MV-4-11 (cell line): ENCODE measurements at regions not wholly inside any gene's neighbourhood (a gene's known extent, or its start where the extent isn't known, plus 50 kb on each side); places are given as distances from the start of the nearest gene placed in this dataset.
"Not testable (repeated sequence)": the region's sequence is repeated elsewhere in the genome, so short reads cannot be mapped to it uniquely, and the experiment has no call there.

Experiments
- DNase-seq: peaks from one replicate; lab custom pipeline; 2025; lab: John Stamatoyannopoulos, UW

DNA sequence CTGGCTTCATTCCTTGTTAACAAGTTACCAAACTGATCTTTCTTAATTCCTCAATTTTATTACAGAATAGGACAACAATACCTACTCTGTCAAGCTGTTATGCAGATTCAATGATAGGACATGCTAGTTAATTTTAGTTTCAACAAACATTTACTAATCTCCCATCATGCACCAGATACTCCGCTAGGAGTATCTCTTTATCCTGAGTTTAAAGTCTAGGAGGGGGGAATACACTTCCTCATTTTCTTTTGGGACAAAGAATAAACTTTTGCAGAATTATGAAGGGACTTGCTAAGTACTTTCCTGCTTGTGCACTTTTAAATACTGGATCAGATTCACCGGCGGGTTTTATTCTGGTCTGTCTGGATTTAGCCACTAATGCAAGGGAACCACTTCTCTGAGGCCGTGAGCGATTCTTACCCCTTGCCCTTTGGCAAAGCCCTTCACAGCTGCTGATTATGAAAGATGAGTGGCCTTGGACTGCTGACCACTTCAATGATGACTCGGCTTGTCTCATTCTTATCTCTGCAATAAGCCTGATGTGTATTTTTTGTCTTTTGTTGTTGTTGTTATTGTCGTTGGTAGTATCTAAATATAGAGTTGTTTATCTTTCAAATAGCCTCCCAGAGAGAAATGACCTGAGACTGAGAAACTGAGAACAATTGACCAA is 73.9 kb downstream of the RMI1 start:
- no peak for DNase-seq

DNA sequence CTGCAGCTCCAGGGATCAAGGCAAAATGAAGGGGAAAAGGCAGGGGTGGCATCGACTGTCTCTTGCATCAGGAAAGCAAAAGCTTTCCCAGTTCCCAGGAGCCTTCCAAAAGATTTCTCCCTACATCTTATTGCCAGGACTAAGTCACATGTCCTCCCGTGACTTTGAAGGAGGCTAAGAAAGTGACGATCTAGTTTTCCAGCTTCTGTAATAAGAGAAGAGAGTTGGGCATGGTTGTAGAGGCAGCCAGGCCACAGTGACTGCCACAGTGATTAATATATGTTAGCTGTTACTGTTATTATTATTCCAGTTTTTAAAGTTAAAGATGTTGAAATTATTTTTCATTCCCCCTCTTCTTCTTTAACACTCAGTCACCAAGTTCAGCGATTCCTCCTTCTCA is 77.1 kb downstream of the RMI1 start:
- no peak for DNase-seq

DNA sequence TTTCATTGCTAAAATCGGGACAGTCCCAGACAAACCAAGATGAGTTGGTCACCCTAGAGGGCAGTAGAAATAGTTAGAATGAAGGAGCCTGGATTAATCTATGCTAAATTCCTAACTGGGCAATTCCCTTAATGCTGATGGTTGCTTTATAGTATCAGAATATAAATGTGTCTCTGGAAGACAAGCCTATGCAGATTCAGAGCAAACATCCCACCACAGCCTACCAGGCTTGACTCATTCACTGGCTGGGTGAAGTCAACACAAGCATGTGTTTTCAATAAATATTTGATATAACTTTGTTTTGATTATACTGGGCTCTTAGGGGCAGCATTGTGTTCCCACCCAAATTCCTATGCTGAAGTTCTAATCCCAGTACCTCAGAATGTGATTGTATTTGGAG is 79.3 kb downstream of the RMI1 start:
- no peak for DNase-seq

DNA sequence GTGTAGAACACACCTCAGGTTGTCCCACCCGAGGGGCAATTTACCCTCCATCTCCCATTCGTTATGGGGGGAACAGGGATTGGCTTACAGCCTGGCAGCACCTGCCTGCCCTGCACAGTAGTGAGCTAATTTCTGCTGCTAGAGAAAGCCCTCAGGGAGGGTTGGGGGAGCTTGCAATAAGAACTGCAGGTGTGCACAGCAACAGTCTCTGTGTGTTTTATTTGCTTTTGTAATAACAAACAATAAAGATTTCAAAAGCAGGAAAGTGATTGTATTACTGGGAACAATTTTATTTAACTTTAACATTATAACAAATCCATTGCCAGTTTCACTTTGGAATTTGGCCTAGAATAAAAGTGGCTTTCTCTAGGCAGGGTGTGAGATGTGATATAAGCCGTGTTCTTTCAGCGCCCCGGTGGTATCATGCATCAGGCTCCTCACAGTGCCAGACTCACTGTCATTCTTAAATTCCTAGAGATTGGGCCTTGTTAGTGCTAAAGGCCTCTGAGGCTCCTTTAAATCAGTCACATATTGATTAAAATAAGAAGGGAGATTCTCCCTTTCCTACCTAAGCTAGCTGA is 81.1 kb downstream of the RMI1 start:
- no peak for DNase-seq

DNA sequence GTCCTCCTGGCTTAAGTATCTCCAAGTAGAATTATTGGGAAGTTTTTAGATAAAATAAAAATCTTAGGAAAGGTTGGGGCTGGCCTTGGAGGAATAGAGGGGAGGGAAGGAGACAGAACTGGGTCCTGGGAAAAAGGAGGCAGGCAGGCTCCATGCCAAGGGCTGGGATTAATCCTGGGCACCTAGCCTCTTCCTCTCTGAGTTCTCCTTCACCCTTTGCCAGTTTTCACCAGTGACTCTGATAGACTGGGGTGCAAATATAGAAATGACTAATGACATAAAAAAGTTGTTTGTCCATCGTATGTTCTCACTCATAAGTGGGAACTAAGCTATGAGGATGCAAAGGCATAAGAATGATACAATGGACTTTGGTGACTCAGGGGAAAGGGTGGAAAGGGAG is 81.9 kb downstream of the RMI1 start:
- no peak for DNase-seq

DNA sequence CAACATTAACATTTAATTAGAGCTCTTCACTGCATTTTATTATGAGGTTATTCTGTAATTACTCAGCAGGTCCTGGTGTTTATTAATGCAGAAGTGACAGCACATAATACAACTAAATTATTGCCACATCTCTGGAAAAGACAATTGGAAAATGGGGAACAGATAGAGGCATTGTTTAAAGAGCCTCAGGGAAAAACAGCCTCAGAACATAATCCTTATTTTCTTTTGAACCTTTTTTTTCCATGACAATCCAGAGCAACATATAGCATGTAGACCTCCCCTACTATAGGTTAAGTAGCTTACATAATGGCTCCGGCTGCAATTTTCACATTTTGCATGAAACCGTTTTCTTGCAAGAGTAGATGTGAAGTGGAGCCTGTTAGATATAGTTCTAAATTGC is 87.2 kb downstream of the RMI1 start:
- no peak for DNase-seq

DNA sequence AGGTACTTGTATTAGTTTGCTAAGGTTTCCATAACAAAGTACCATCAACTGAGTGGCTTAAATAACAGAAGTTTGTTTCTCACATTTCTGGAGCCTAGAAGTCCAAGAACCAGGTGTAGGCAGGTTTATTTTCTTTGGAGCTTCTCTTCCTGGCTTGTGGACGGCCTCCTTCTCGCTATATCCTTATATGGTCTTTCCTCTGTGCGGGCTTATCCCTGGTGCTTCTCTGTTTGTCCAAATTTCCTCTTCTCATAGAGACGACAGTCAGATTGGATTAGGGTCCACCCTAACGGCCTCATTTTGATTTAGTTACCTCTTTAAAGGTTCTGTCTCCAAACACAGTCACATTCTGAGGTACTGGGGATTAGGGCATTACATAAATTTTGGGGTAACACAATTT is 88.3 kb downstream of the RMI1 start:
- no peak for DNase-seq

DNA sequence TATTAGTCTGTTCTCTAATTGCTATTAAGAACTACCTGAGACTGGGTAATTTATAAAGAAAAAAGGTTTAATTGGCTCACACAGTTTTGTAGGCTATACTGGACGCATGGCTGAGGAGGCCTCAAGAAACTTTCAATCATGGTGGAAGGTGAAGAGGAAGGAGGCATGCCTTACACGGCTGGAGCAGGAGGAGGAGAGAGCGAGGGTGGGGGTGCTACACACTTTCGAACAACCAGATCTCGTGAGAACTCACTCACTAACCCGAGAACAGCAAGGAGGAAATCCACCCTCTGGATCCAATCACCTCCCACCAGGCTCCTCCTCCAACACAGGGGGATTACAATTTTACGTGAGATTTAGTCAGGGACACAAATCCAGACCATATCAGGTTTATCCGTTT is 90.0 kb downstream of the RMI1 start:
- DNase-seq: no peak

DNA sequence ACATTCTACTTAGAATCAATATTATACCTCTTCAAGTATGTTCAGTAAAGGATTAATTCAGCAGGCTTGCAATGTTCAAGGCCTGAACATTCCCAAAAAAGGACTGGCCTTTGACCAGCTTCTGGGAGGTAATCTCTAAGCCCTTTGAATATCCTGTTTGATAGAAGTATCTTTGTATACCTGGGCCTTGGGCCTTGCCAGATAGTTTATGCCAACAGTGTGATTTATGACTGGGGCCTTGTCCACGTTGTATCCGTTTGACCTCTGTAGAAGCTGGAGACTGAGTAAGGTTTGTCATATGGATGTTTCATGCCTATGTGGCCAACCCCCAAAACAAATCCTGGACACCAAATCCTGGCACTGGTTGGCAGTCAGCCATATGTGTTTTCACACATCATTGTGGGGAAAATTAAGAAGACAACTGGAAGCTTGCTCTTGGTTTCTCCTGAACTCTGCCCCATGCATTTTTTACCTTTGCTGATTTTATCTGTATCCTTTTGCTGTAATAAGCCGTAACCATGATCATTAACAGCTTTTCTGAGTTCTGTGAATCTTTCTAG is 92.1 kb downstream of the RMI1 start:
- DNase-seq: no peak

DNA sequence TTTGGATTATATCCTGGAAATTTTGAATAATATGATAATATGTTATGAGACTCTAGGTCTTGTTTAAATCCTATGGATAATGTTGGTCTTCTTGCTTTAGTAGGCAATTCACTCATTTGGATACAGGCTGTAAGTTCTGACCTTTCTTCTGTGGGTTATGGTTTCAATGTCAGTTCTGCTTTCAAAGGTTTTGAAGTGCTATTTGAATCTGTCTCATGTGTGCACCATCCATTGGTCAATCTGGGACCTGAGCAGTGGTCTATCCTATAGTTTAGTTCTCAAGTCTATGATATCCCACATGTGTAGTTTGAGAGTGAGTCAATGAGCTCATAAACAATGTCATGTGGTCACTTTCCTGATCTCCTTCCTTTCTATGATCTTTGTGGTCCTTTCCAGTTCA is 94.4 kb downstream of the RMI1 start:
- DNase-seq: peak; percentile 26

DNA sequence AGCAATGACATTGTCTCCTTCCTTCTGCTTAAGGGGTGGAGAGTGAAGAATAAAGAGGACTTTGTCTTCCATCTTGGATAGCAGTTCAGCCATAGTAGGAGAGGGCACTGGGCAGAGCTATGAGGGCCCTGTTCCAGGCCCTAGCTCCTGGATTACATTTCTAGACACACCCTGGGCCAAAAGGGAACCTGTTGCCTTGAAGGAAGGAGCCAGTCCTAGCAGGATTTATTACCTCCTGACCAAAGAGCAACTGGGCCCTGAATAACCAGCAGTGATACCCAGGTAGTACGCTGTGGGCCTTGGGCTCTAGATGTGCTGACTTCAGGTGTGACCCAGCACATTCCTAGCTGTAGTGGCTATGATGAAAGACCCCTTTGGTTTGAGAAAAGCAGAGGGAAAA is 95.8 kb downstream of the RMI1 start:
- no peak for DNase-seq

DNA sequence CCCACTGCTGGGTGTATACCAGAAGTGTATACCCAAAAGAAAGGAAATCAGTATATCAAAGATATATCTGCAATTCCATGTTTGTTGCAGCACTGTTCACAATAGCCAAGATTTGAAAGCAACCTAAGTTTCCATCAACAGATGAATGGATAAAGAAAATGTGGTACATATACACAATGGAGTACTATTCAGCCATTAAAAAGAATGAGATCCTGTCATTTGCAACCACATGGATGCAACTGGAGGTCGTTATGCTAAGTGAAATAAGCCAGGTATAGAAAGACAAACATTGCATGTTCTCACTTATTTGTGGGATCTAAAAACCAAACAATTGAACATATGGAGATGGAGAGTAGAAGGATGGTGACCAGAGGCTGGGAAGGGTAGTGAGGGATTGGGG is 97.2 kb downstream of the RMI1 start:
- DNase-seq: not testable (repeated sequence)

DNA sequence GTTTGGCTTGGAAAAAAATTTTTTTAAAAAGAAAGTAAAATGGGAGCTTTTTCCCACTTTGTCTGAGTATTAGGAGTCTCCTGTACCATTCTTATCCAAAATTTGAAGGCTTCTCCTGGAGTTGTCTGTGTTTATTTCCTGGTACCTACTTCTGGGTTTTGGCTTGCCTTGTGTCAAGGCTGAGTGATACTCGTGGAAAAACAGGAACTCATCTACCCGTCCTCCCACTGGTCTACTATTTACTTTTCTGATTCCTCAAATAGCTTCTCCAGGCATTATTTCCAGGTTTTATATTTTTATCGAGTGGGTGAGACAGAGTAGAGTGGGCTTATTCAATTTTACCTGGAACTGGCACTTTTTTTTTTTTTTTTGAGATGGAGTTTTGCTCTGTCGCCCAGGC is 99.4 kb downstream of the RMI1 start:
- DNase-seq: no peak

DNA sequence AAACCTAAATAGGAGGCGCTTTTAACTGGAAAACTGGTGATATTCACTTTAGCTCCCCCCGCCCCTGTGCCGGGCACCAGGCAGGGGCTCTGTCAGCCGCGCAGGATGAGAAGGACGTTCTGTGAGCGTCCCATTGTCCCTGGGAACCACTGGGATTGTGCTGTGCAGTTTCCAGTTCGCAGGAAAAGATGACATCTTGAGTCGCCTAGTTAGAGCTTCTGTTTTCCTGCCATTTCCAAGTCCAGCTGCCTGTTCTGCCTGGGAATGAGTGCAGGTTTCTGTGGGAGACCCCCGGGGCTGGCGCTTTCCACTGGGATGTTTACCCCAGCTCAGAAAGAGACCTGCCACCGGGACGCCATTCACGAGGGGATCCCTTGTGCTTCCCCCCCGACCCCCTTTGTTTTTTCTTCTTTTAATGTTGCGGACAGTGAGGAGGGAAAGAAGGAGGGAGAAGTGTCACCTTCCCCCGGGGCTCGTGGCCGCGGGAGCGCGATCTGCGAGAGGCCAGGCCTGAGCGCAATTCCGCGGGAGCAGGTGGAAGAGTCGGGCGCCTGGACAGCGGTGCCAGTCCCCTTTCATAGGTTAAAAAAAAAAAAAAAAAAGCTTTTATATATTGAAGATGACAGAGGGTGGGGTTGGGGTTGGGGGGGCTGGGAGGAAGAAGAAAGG is 121.5 kb downstream of the RMI1 start:
- no peak for DNase-seq

DNA sequence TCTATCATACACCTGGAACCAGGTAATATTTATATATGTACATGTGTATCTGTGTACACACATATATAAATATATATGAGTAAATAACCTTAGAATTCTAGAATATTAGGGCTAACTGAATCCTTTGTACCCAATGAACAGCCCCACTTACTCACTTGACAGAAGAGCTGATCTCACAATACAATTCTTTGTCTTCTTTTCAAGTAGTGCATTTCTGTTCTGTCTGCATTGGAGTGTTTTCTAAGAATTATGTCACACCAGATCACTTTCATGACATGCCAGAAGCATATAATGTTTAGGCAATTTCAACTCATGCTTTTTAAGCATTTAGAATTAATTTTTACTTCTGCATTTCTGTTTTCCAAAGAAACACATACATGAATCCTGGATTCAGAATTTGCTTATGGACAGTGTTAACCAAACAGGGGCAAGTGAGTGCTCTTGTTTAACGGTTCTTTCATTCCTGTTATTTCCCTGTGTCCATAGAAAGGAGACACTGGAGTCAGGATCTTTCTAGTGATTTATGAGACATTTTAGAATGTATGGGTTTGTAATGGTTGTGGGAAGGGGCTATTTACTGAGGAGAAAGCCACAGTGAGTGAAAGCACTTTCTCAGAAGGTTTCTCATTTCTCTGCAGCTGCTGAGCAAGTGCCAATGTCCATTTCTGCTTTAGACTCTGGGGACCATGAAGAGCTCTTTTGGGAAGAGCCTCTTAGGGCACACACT is 123.2 kb downstream of the RMI1 start:
- no peak for DNase-seq

DNA sequence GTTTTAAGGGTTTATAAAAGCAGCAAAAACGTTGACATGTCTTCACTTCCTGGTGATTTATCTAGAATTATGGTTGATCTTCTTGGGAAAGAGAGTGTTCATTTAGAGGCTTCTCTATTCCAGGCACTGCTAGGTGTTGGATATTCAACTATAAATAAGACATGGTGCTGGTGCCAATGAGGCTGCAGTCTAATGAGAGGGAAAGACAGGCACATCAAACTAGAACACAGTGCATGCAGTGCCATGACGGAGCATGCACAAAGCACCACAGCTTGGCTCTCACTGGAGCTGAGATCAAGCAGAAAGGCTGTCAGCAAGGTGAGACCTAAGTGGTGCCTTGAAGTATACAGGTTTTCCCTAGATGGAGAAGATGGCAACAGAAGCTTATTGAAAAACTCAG is 126.5 kb downstream of the RMI1 start:
- no peak for DNase-seq

DNA sequence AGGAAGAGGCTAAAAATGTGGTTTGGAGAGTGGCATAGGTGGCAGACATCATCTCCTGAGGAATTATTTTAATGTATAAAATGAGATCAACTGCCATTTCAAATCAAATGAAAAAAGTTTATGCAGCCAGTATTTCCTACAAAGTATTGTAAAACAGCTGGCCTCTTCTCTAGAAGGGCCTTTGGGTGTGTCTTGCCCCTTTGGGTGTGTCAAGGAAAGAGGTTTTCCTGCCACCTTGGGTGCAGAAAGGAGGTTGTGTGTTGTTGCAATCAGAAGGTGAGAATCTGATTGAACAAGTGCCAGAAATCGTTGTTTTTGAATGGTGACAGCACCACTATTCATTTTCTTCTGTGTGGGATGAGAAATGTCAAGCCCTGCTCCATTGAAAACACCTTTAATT is 127.4 kb downstream of the RMI1 start:
- DNase-seq: no peak

DNA sequence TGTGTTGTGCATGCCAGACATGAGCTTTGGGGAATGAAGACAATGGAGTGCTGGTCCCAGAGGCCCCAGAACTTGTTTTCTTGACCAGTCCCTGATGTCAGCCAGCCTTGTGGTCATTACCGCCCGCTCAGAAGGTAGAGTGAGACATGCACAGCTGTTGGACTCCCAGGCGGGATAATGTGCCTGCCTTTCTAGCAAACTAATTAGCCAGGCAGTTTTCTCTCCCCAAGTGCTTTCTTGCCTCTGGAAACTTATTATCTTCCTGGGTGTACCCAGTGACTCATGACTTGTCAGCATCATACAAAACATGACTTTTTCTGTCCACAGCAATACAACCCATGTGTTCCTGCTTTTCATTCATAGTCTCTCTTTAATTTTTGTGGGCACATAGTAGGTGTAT is 131.1 kb downstream of the RMI1 start:
- no peak for DNase-seq

DNA sequence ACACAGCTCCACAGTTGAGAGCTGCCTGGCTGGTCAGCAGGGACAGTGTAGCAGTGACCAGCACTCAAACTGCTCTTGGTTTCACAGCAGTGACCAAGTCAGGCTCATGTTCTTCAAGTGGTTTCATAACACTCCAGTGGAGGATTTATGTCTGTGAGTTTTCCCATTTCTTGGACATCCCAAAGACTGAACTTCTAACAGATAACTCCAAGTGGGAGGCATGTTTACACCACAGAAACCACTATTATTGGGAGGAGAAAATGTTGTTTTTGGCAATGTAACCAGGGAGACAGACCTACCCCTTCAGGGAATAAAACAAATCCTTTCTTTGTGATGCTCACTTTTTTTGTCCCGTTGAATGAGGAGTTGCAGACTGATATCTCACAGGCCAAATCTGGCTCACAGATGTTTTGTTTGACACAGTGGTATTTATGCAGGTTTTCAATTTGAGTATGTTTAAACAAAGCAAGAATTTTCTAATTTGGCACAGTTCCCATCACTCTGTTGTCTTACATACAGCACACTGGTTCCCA is 141.5 kb downstream of the RMI1 start:
- no peak for DNase-seq

DNA sequence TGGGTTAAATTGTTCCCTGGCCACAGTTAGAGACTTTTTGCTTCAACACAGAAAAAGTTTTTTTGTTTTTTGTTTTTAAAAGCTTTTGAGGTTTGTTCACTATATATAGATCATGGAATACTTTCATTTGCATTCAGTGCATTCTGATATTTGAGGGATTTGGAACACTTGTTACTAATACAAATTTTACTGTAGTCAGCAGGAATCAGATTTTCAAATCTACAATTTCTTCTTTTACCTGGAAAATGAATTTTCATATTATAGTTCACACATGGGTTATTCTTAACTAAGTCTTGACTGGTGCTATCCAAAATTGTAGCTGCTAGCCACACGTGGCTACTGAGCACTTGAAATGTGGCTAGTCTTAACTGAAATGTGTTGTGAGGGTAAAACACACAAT is 142.0 kb downstream of the RMI1 start:
- no peak for DNase-seq

DNA sequence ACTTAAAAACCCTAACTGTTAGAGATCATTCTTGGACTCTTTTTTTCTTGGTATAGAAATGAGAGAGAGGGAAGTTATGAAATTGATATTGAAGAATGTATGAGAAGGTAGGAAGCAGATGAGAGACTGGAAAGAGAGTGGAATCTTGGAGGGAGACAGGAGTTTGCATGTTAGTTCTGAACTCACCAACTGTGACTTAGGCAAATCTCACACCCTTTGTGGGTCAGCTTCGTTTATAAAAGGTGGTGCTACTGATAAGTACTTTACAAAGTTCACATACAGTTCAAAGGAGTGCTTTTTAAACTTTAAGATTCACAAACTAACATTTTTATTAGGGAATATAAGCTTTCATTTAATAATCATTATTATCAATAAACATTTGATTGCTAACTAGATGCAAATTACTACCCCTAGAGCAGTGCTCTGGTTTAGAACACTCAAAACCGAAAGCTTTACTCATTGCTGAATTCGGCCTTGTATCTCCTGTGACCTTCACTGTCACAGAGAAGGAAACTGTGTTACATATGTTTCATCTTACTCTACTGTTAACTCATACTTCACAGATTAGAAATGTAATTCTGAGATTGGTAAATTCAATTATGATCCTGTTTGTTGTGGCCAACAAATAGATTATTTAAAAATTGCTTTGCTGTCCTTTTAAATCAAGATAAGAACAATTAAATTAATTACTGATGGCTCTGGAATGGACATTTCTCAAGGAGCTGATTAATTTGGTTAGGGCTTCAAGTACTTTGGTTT is 143.2 kb downstream of the RMI1 start:
- DNase-seq: no peak

DNA sequence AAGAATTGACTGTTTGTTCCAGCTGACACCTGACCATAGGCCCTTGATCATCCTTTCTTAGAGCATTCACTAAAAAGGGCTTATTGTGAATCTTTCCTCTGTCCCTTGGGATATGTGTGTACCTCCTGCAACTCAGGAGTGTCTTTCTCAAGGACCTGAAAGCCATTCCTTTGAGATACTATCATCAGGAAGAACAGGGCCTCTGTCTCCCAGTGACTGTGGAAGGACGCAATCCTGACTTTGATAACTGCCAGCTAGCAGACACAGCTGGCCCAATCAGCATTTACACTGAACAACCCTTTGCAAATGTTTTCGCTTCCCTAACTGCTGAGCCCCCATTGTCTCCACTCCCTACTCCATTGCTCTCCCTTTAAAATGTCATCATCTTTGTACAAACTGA is 144.4 kb downstream of the RMI1 start:
- no peak for DNase-seq
